NOMO-1 (cell line): ENCODE measurements at regions not wholly inside any gene's neighbourhood (a gene's known extent, or its start where the extent isn't known, plus 50 kb on each side); places are given as distances from the start of the nearest gene placed in this dataset.
"Not testable (repeated sequence)": the region's sequence is repeated elsewhere in the genome, so short reads cannot be mapped to it uniquely, and the experiment has no call there.

ENCODE experiments used
- DNase-seq, 2 experiments: peaks; one replicate each; lab custom pipeline; 2025; ENCODE audit not compliant: unreplicated experiment in 2 of 2; lab: John Stamatoyannopoulos, UW

DNA sequence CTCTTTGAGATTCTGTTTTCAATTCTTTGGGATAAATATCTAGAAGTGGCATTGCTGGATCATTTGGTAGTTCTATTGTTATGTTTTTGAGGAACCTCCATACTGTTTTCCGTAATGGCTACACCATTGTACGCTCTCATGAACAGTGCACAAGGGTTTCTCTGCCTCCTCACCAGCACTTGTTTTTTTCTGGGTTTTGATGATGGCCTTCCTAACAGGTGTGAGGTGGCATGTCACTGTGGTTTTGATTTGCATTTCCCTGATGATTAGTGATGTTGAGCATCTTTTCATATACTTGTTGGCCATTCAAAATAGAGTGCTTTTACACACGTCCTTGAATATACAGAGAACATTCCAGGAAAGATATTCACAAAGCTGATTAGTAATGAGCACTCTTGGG is 86.8 kb upstream of the ADORA2B start:
- DNase-seq, result not testable (repeated sequence)

DNA sequence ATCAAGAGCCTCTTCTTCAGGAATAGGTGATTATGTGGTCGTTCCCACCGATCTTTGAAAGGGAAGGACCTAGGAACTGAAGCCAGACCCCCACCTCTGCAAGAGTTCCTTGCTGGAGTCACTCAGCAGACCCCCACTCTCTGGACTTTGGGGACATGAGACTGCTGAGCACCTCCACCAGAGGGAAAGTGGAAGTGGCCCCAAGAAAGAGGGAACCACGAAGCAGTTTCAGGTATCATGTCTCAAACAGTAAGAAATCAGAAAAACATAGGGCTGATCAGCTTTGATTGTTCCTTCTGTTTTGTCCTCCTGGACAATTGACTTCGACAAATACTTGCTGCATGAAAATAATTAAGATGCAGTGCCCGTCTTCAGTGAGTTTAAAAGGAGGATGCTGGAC is 84.2 kb upstream of the ADORA2B start:
- peak in 1 of 2 experiments; percentile 8 for DNase-seq

DNA sequence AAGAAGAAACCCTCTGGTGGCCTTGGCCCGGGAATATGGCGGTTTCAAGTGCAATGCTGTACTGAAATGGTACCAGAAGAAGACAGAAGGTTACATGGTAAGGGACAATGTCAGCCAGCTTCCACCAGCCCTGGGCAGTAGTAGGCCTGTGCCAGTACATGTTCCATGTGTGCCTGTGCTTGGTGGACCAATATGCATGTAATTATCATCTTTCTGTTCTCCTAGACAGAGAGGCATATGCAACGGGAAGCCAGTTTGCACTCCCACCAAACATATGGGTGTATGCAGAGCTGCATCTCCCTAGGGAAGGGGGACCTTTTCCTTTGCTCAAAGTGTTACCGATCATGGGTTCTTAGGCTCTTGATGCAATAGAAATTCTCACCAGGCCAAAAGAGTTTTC is 80.9 kb upstream of the ADORA2B start:
- not testable (repeated sequence) for DNase-seq

DNA sequence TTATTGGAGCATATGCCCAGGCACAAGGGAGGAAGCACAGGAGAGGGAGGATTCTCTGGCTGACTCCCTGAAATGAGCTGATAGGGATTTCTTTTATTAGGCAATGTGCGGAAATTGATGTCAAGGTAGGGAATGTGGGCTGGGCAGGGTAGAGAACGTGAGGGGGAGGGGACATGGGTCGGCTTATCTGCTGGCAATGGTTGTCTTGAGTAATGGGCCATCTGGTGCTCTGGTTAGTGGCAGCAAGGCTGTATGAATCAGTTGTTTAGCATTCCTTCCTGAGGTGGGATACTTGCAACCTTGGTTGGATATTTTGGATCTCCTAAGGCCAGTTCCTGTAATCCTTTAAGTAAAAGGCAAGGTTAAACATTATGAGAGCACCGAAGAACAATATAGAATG is 80.5 kb upstream of the ADORA2B start:
- DNase-seq, result not testable (repeated sequence)

DNA sequence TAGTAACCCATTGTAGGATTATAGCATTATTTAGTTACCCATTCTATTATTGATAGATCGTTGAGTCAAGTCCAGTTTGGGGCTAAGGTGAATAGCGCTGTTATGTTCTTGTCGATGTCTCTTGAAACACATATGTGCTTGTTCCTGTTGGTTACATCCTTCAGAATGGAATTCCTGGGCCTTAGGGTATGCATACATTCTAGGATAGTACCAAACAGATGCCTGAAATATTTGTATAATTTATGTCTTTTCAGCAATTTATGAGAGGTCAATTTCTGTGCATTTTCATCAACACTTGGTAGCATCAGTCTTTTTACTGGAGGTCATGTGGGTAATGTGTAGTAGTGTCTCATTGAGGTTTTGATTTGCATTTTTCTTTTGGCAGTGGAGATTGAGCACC is 78.9 kb upstream of the ADORA2B start:
- DNase-seq, result not testable (repeated sequence)

DNA sequence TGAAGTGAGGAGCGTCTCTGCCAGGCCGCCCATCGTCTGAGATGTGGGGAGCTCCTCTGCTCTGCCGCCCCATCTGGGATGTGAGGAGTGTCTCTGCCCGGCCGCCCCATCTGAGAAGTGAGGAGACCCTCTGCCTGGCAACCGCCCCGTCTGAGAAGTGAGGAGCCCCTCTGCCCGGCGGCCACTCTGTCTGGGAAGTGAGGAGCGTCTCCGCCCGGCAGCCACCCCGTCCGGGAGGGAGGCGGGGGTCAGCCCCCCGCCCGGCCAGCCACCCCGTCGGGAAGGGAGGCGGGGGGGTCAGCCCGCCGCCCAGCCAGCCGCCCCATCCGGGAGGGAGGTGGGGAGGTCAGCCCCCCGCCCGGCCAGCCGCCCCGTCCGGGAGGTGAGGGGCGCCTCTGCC is 77.6 kb upstream of the ADORA2B start:
- not testable (repeated sequence) for DNase-seq

DNA sequence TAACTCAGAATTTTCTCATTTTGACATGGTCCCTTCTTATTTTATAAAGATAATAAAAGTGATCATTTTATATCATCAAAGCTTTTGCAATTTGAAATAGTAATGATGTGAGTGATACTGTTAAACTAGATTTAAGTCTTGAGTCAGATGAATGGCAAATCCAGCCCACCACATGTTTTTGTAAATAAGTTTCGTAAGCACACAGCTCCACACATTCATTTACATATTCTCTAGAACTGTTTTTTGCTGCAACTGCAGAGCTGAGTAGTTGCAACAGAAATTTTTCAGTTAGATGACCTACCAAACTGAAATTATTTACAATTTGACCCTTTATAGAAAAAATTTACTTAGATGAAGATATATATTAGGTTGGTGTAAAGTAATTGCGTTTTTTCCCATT is 75.1 kb upstream of the ADORA2B start:
- DNase-seq, result not testable (repeated sequence)

DNA sequence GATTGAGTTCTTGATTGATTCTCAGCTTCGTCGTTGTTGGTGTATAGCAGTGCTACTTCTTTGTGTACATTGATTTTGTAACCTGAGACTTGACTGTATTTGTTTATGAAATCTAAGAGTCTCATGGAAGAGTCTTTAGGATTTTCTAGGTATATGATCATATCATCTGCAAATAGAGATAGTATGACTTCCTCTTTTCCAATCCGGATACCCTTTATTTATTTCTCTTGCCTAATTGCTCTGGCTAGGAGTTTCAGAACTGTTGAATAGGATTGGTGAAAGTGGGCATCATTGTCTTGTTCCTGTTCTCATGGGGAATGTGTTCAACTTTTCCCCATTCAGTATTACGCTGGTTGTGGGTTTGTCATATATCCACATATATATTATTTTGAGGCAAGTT is 72.3 kb upstream of the ADORA2B start:
- peak in 1 of 2 experiments; percentile 21 for DNase-seq

DNA sequence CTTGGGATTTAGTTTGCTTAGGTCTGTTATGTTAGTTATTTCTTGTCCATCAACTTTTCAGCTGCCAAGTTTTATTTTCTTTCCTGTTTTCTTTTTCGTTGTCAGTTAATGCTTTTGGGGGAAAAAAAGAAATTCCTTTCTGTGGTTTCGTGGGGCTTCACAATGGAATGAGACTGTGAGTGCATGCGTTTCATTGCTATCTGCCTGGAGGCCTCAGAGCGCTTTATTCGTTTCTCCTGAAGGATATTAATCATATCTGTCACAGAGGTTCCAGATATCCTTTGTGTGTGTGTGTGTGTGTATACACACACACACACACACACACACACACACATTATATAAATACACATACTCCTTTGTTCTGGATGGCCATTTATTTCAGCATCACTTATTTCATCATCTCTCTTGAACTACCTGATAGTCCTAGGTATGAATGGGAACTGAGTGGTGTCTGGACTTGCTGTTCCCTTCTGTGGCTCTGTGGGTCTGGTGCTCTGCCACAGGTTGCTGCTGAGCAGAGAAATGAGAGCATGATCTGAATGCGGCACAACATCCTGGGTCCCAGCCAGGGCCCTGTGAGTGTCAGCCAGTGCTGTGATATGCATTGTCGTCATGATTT is 66.9 kb upstream of the ADORA2B start:
- not testable (repeated sequence) for DNase-seq

DNA sequence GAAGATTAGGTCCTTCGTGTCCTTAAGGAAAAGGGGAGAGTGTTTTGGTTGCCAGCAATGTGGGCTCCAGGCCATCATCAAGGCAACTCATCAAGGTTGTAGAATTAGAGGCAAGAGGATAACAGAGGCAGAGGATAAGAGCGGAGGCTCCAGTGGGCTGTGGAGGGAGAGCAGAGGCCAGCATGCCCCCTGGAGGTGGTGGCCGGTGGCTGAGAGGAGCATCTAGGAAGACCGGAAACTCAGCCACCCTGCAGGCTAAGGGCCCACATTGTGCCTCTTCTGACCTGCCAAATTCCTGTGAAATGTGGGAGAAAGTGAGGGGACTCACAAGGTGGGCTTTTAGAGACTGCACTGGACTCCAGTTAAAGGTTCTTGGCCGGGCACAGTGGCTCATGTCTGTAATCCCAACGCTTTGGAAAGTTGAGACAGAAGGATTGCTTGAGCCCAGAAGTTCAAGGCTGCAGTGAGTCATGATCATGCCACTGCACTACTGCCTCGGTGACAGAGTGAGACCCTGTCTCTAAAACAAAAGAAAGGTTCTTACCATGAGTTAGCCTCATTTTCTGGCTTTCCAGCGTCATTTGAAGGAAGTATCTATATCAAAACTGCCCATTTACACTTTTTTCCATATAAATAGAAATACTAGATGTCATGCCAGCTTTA is 62.7 kb upstream of the ADORA2B start:
- no peak for DNase-seq

DNA sequence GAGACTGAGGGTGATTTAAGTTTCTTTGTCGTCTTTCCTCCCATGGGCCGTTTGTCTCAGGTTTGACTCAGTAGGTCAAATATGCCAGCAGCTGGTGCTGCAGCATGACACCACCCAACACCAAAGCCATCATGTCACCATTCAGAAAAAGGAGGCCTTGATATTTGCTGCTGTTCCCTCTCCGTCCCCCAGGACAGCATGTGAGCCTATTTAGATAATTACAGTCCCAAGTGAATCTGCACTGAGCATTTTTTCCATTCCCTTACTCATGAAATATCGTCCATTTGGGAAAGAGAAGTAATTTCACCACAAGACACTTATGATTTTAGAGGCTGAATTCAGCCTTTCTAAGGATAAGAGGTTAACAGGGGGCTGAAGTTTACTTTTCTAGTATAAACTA is 62.2 kb upstream of the ADORA2B start:
- DNase-seq, result no peak

DNA sequence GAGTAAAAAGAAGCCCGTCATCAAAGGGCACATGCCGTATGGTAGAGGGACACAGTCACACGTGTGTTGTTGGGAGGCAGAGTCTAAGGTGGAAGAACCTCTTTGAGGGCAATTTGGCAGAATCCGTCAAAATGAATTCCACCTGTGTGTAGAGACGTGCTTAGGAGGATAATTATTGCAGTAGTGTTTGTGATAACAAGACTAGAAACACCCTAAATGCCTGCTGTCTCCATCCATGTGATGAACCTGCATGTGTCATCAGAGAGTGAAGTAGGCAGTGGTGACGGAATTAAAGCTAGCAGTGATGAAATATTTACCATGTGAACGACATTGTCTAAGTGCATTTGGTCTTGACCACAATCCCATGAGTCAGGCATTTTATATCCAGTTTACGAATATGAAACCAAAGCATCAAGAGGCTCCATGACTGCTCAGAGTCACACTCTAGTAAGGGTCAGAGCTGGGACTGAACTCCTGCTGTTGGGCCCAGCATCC is 61.3 kb upstream of the ADORA2B start:
- peak in 1 of 2 experiments; percentile 78 for DNase-seq

DNA sequence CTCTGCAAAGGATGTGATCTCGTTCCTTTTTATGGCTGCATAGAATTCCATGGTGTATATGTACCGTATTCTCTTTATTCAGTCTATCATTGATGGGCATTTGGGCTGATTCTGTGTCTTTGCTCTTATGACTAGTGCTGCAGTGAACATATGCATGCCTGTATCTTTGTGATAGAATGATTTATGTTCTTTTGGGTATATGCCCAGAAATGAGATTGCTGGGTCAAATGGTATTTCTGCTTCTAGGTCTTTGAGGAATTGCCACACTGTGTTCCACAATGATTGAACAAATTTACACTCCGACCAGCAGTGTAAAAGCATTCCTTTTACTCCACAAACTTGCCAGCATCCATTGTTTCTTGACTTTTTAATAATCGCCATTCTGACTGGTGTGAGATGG is 60.2 kb upstream of the ADORA2B start:
- no peak for DNase-seq

DNA sequence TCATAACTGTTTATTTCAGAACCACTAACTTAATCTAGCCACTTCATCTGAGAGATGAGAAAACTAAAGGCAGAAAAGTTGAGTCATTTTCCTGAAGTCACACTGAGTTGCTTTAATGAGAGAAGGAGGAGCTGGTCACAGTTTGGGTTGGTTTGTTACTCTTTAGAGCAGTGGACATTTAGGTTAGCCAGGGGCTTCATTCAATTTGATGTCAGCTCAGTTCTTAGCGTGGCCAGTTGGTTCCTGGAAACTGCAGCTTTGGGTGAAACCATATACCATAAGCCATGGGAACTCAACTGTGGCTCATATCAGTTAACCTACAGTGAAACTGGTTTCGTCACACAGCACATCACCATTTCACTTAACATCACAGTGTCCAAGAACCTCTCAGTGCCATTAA is 59.2 kb upstream of the ADORA2B start:
- DNase-seq, result peak in 1 of 2 experiments; percentile 3

DNA sequence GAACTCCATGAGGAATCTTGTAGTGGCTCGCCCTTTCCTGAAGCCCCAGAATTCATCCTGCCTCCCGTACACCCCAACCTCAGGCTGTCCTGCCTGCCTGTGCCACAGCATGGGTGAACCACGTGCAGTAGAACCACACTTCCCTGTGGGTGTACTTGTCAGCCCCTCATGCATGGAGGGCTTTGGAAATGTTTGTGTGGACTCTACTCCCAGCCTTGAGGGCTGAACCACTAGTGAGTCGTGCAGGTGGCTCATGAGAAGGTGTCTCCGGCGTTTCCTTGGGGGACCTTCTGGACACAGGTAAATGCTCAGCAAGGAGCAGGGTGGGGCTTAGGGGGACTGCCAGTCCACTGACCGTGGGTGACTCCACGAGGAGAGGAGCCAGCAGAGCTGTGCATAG is 58.7 kb upstream of the ADORA2B start:
- no peak for DNase-seq

DNA sequence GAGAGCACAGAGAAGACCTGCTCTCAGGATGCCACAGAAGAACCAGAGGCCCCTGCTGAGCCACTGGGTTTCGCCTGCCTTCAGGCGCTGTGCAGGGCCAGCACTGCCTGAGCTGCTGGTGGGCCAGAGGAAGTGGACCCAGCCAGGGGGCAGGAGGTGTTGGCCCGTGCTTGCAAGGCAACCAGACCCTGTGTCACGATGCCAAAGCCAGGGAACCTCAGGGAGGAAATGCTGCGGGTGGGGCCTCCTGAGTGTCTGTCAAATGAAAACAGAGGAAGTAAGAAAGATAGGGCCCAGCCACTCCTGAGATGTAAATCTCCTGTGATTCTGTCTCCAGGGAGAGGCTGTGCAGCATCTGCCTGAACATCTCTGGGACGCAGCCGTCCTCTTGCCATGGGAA is 58.1 kb upstream of the ADORA2B start:
- DNase-seq, result peak; percentile 23 to 62

DNA sequence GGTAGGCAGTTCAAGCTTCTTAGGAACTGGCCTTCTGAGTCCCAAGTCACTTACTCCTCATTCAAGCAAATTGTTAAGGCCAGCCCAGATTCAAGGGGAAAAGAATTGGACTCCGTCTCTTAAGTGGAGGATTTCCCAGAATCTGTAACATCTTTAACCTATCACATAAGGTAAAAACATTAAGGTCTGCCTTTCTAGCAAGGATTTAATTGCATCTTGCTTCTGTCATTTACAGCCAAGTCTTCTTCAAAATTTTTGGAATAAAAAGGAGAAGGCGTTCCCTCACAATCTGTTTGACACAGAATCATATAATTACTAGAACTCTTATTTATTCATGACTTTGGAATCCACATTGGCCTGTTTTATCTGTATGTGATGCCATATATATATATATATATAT is 56.5 kb upstream of the ADORA2B start:
- no peak for DNase-seq

DNA sequence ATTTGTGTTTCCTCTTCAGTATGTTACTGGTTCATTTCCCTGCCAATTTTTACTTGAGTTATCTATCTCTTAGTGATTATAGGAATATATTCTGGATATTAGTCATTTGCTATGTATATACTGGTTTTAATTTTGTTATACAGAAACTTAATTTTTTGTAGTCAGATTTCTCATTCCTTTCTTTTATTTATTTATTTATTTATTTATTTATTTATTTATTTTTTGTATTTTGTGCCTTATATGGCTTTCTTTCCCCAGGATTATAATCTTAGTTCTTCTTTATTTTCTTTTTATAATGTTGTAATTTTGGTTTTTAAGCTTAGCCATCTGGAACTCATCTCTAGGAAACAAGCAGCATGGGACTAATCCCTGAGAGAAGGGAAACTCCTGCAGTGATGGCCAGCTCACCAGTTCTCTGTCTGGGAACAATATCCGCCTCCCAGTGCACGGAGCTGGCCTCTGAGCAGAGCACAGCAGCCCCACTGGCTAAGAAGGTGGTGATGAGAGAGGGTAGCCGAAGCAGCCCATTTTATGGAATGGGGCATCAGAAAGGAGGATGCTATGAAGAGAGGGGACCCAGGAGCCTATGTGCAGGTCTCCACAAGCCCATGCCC is 54.5 kb upstream of the ADORA2B start:
- no peak for DNase-seq

DNA sequence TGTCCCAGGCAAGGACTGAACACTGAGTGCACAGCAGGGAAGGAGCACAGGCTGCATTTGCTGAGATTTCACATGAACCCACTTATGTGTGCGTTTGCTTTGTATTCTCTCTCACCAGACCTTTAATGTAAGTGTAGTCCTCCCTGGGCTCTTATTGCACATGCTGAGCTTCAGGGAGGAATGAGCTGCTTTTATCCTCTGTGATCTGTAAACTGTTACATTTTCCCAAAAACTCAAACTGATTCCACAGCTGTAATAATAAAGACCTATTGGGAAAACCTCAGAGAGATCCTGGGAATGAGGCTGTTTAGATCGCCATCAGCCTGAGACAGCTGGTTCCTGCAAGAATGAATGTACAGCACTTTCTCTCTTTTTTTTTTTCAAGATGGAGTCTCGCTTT is 53.6 kb upstream of the ADORA2B start:
- DNase-seq, result no peak

DNA sequence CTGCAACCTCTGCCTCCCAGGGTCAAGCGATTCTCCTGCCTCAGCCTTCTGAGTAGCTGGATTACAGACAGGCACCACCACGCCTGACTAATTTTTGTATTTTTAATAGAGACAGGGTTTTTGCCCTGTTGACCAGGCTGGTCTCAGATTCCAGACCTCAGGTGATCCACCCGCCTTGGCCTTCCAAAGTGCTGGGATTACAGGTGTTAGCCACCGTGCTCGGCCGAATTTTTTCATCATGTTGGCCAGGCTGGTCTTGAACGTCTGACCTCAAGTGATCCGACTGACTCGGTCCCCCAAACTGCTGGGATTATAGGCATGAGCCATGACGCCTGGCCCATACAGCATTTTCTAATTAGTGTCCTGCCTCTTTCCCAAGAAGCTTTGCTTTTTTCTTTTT is 52.7 kb upstream of the ADORA2B start:
- no peak for DNase-seq

DNA sequence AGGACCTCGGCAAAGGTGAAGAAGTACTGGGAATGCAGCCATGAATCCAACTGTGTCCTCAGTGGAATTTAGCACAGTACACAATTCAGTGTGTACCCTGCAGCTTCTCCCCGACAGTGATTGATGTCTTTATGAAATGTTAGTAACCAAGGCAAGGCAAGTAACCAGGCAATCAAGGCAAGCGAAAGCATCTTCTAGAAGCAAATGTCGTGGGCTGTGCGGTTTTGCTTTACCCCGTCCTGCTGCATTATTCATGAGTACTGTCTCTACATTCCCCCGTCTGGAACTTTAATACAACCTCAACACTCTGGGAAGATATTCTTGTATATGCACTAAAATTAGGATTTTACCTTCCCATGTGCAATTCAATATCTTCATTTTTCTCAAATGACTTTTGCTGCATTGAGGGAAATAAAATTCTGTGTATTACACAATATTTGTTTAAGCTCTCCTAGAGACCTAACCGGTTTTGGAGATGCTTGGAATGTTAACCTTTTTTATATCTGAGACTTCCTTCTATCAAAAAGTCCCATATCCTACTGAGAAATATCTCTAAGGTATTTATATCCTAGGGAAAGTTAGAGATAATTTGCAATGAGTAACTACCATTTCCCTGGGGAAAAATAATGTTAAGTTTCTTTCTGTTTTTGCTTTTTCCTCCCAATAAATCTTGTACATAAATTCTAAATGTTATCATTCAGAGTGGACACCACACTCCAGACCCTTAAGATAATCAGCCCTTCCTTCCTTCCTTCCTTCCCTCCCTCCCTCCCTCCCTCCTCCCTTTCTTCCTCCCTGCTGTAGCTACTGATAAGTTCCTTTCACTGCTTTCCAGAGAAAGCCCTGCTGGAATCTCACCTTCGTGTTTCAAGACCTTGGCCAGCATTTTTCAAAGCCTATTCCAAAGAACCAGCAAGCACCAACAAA is 51.9 kb upstream of the ADORA2B start:
- no peak for DNase-seq
